ENCODE measurements at regions not wholly inside any gene's neighbourhood (a gene's known extent, or its start where the extent isn't known, plus 50 kb on each side); places are given as distances from the start of the nearest gene placed in this dataset.

GRCh38 chr1:96995351-96995750 lies 273.8 kb downstream of the PTBP2 start:
- no peak for DNase-seq (ENCODE audit: low read depth)

DNA sequence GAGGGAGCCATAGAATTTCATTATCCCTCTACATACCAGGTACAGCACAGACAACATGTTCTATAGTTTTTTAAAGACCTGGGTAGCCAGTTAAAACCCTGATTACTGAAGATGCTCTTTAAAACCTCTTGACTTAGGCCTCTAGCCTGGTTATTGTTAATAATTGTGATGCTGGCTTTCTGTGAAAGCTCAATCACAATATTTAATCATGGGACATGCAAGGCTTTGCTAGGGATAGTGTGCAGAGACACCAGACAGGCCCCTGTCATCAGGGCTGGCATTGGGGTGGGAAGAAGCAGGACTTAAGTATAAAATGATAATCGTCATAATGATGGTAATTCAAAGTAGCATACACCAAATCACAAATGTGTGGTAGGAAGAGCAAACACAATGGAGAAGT lies 274.4 kb downstream of the PTBP2 start:
- DNase-seq (ENCODE audit: low read depth): no peak

DNA sequence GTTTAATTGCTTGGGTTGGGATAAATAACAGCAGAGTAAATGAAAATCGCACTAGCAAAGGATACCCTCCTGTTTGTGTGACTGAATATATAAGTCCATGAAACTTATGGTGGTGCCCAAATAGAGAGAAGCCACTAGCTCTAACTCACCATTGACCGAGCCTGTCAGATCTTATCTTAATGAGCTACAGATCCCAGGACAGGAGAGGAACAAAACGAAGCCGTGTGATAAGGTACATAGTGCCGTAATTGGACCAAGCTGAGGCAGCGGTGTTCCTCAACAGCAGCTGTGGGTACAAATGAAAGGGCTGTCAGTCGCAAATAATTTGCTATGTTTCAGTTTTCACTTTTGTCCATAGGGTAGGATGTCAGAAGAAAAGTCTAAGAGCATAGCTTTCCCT lies 276.1 kb downstream of the PTBP2 start:
- DNase-seq (ENCODE audit: low read depth): no peak

GRCh38 chr1:96998466-96998865 lies 276.9 kb downstream of the PTBP2 start:
- DNase-seq (ENCODE audit: low read depth): no peak

- no peak for DNase-seq (ENCODE audit: low read depth)
Observed at GRCh38 chr1:96999191-96999590, 277.6 kb downstream of the PTBP2 start.

DNA sequence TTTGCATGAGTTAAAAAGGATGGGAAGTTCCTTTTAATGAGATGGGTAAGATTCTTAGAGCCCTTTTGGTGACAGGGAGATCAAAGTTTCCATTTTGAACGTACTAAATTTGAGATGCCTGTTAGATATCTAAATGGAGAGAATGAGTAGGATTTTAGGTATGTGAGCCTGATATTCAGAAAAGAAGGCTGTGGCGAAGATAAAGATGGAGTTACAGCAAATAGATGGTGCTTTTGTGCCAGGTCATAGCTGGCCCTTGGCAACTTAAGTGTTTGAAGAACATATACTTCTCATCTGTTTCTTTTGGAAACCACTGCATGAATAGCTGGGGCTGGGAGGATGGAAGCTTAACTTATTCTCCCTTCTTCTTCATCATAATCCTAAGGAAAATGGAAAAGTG lies 282.5 kb downstream of the PTBP2 start:
- DNase-seq (ENCODE audit: low read depth): no peak

DNA sequence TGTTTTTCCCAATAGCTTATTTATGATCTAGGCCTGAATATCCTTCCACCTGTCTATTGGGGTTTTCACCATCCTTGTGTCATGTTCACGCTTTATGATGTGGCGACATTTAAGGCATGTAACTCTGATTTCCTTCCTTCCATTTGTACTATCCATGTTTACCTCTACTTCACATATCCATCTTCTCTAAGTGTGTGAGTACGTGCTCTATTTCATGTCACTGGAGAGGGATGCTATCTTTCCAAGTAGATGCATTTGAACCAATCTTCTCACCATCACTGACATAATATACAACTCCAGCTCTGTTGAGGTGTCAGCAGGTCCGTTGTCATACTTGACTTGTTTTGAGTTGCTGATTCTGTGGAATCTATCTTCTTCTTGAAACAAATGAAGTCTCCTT lies 283.2 kb downstream of the PTBP2 start:
- no peak for DNase-seq (ENCODE audit: low read depth)

DNA sequence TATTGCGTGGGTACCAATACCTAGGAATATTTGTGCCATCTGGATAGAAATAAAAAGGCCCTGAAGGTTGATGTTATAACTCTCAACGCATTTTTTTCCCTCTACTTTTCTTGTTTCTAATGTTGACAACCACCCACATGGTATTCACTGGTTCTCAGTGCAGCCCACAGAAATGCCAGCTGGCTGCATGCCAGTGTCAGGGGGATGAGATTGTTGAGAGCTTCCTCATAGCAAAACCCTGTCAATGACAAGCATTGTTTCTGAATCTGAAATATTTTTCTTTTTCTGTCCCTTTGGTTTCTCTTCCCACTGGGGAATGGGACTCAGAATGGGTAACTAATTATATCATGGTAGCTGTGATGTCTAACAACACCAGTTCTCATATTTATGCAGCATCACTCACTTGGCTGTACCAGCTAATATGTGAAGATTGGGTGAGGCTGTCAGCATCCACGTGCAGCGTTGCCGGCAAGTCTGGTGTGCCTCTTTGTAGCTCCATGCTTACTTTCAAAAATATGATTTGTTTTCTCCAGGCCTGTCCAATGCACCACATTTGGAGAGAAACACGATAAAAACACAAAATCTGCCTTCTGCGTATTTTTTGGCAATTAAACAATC lies 284.6 kb downstream of the PTBP2 start:
- peak; percentile 79 for DNase-seq (ENCODE audit: low read depth)

GRCh38 chr1:97007840-97008604 lies 286.4 kb downstream of the PTBP2 start:
- DNase-seq (ENCODE audit: low read depth): no peak

- no peak for DNase-seq (ENCODE audit: low read depth)
Observed at GRCh38 chr1:97010566-97011264, 289.1 kb downstream of the PTBP2 start.

GRCh38 chr1:97013136-97013535 lies 291.6 kb downstream of the PTBP2 start:
- no peak for DNase-seq (ENCODE audit: low read depth)

- peak; percentile 43 for DNase-seq (ENCODE audit: low read depth)
Observed at GRCh38 chr1:97013941-97014340, 292.4 kb downstream of the PTBP2 start.

GRCh38 chr1:97014426-97014825 lies 292.8 kb downstream of the PTBP2 start:
- DNase-seq (ENCODE audit: low read depth): no peak

GRCh38 chr1:97017895-97018294 lies 296.3 kb downstream of the PTBP2 start:
- DNase-seq (ENCODE audit: low read depth): peak; percentile 21
